ENCODE measurements at regions not wholly inside any gene's neighbourhood (a gene's known extent, or its start where the extent isn't known, plus 50 kb on each side); places are given as distances from the start of the nearest gene placed in this dataset.

DNA sequence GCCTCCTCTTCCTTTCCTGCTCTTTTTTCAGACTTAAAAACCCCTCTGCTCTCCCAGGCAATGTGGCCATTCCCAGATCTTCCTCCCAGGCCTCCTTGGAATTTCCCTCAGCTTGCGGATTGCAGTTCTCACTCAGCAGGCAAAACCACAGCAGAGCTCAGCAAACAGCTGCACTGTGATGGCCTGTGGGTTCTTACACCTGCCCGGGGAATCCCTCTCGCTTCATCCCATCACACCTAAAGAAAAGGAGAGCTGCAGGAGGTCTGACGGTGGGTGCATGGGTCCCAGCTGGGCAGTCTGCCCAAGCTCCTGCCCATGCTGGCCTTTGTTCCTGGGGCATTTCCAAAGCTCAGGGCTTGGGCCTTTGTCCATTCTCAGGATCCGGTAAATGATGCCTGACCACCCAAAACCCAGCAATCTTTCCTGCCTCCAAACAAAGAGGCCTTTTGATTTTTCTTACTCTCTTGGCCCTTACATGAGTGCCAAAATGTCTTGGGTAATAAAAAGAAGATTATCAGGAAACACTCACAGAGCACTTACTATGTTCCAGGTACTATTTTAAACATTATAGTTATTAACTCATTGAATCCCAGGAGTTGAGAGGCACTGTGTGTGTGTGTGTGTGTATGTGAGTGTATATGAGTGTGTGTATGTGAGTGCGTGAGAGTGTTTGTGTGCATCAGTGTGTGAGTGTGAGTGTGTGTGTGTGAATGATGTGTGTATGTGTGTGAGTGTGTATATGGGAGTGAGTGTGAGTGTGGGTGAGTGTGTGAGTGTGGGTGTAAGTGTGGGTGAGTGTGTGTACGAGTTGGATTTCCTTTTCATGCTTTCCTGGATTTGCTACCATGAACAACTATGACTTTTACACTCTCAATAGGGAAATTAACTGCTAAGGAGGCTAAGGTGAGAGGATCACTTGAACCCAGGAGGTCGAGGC lies 64.5 kb upstream of the PODXL start:
- Histone ChIP-seq H3K4me2 (ENCODE audit: control insufficient read depth, extremely low read depth, insufficient read depth, low read depth, low read length) (no peak overlapping the region), H3K9me1 (ENCODE audit: control insufficient read depth, extremely low read depth, insufficient read depth, low read length) (no peaks in the 10 kb centered on the region), H4K20me1 (ENCODE audit: control insufficient read depth, extremely low read depth, insufficient read depth, low read length) (no peaks in the 10 kb centered on the region), H2AFZ (ENCODE audit: control insufficient read depth, low read length) (no peak overlapping the region), H3K9ac (ENCODE audit: control insufficient read depth, extremely low read depth, insufficient read depth, low read length) (no peak overlapping the region), H3K27me3 (ENCODE audit: control insufficient read depth, extremely low read depth, insufficient read depth, low read length) (no peaks in the 10 kb centered on the region), H3K36me3 (ENCODE audit: control insufficient read depth in 2 of 2, extremely low read depth in 1 of 2, insufficient read depth in 2 of 2, low read length in 2 of 2) (no peaks in the 10 kb centered on the region), H3K4me3 (ENCODE audit: control insufficient read depth in 2 of 3, extremely low read depth in 1 of 3, insufficient read depth in 2 of 3, low read depth in 1 of 3, low read length in 3 of 3) (no peak overlapping the region), H3K4me1 (ENCODE audit: control insufficient read depth, extremely low read depth, insufficient read depth, low read length) (peaks cover 20% of the 10 kb centered on the region), H3K79me2 (ENCODE audit: control insufficient read depth, insufficient read depth, low read length) (no peaks in the 10 kb centered on the region), H3K9me3 (ENCODE audit: control insufficient read depth, low read depth, low read length) (no peaks in the 10 kb centered on the region), H3K27ac (ENCODE audit: control insufficient read depth, insufficient read depth, low read length) (no peak overlapping the region)
- no peak for DNase-seq (ENCODE audit: low read depth, low spot score)
- dilution Hi-C loops (cut with MboI; ENCODE audit: extremely low pct_ligation_motif_present, low sequenced_read_pairs): no loop called here
- TF ChIP-seq, protein P1, sequence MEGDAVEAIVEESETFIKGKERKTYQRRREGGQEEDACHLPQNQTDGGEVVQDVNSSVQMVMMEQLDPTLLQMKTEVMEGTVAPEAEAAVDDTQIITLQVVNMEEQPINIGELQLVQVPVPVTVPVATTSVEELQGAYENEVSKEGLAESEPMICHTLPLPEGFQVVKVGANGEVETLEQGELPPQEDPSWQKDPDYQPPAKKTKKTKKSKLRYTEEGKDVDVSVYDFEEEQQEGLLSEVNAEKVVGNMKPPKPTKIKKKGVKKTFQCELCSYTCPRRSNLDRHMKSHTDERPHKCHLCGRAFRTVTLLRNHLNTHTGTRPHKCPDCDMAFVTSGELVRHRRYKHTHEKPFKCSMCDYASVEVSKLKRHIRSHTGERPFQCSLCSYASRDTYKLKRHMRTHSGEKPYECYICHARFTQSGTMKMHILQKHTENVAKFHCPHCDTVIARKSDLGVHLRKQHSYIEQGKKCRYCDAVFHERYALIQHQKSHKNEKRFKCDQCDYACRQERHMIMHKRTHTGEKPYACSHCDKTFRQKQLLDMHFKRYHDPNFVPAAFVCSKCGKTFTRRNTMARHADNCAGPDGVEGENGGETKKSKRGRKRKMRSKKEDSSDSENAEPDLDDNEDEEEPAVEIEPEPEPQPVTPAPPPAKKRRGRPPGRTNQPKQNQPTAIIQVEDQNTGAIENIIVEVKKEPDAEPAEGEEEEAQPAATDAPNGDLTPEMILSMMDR (optimal IDR thresholded peaks at IDR 0.05 in 1 of 3, IDR thresholded peaks at IDR 0.05 in 1 of 3, conservative IDR thresholded peaks at IDR 0.05 in 1 of 3; ENCODE audit: extremely low read depth in 1 of 3, insufficient read depth in 2 of 3, low read length in 3 of 3): no peak
- no peak for TF ChIP-seq EZH2 (IDR thresholded peaks at IDR 0.05; ENCODE audit: low read length)
- FAIRE-seq: no peak

DNA sequence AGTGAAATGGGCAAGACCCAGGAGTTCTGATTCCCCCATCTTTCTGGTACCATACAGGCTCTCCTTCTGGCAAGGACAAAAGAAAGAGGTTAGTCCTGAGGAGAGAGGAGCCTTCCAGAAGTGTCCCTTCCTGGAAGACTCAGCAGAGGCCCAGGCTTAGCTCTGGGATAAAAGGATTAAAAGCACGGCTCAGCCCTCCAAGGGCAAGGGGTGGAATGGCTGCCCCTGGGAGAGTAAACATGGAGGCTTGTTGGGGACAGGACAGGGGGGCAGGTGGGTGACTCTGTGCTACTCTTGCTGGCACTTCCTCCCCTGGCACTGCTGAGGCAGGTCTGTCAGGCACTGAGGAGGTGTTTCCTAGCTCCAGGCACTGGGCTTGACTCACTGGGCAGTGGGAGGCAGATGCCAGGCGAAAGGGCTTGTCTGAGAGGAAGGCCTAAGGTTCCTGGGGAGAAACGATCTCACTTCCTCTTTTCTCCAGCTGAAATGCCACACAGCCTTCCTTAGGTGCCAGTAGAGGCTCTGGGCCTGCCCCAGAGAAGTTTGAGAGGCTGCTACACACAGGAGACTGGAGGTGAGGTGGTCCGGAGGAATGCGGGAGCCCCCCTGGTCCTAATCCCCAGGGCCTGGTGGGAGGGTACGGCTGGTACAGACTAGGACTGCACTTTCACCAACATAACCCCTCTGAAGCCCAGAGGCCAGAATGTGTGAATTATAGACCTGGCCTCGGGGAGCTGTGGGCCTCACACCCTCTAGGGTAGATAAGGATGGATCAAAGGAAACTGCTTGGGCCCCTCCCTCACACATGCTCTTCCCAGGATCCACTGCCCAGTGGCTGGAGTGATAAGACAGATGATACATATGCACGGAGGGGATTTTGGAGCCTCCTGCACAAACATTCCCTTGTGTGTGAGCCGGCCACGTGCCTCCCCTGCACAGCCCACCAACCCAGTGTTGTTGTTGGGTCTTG lies 63.2 kb upstream of the PODXL start:
- Histone ChIP-seq H3K27ac (ENCODE audit: control insufficient read depth, insufficient read depth, low read length) (no peak overlapping the region), H3K4me3 (ENCODE audit: control insufficient read depth in 2 of 3, extremely low read depth in 1 of 3, insufficient read depth in 2 of 3, low read depth in 1 of 3, low read length in 3 of 3) (no peak overlapping the region), H2AFZ (ENCODE audit: control insufficient read depth, low read length) (peak overlapping the region; percentile 57), H4K20me1 (ENCODE audit: control insufficient read depth, extremely low read depth, insufficient read depth, low read length) (no peaks in the 10 kb centered on the region), H3K9ac (ENCODE audit: control insufficient read depth, extremely low read depth, insufficient read depth, low read length) (no peak overlapping the region), H3K36me3 (ENCODE audit: control insufficient read depth in 2 of 2, extremely low read depth in 1 of 2, insufficient read depth in 2 of 2, low read length in 2 of 2) (no peaks in the 10 kb centered on the region), H3K4me1 (ENCODE audit: control insufficient read depth, extremely low read depth, insufficient read depth, low read length) (peaks cover 11% of the 10 kb centered on the region), H3K9me1 (ENCODE audit: control insufficient read depth, extremely low read depth, insufficient read depth, low read length) (no peaks in the 10 kb centered on the region), H3K79me2 (ENCODE audit: control insufficient read depth, insufficient read depth, low read length) (no peaks in the 10 kb centered on the region), H3K9me3 (ENCODE audit: control insufficient read depth, low read depth, low read length) (no peaks in the 10 kb centered on the region), H3K4me2 (ENCODE audit: control insufficient read depth, extremely low read depth, insufficient read depth, low read depth, low read length) (peak overlapping the region; percentile 18), H3K27me3 (ENCODE audit: control insufficient read depth, extremely low read depth, insufficient read depth, low read length) (no peaks in the 10 kb centered on the region)
- no peak for FAIRE-seq
- no peak for TF ChIP-seq EZH2 (IDR thresholded peaks at IDR 0.05; ENCODE audit: low read length)
- TF ChIP-seq, protein P1 (optimal IDR thresholded peaks at IDR 0.05 in 1 of 3, IDR thresholded peaks at IDR 0.05 in 1 of 3, conservative IDR thresholded peaks at IDR 0.05 in 1 of 3; ENCODE audit: extremely low read depth in 1 of 3, insufficient read depth in 2 of 3, low read length in 3 of 3): no peak
- DNase-seq (ENCODE audit: low read depth, low spot score): no peak
- dilution Hi-C loops (cut with MboI; ENCODE audit: extremely low pct_ligation_motif_present, low sequenced_read_pairs): no loop called here
